ENCODE measurements at regions not wholly inside any gene's neighbourhood (a gene's known extent, or its start where the extent isn't known, plus 50 kb on each side); places are given as distances from the start of the nearest gene placed in this dataset.

DNA sequence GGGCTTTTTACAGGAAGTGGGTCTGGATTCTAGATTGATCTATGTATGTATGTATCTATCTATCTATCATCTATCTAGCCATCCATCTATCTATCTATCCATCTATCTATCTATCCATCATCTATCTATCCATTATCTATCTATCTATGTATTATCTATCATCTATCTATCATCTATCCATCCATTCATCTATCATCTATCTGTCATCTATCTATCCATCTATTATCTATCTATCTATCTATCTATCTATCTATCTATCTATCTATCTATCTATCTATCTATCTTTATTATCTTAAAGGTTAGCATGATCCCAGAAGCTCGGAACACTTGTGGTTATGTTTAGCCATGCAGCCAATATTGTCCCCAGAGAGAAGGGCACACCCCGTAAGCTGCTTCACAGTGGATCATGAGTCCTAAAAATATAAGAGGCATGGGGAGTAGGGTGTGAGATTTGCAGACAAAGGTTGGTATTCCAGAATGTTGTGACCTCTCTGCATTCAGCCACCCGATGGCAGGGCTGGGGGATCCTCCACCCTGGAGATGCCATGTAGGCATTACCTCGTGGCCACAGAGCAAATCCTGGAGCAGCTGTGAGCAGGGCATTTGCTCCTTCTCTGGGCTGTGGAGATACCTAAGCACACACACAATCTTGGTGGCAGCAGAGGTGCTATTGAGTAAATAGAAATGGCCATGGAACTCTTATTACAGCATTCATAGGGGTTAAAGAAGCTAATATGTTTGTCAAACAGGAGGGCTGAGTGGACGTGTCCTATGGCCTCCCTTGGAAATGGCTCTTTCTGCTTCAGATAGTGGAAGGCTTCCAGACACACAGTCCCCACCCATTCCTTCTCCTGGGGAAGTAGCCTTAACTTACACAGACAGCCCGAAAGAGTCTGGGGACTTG lies 310.0 kb upstream of the TSHZ3 start:
- DNase-seq (ENCODE audit: low spot score): no peak

DNA sequence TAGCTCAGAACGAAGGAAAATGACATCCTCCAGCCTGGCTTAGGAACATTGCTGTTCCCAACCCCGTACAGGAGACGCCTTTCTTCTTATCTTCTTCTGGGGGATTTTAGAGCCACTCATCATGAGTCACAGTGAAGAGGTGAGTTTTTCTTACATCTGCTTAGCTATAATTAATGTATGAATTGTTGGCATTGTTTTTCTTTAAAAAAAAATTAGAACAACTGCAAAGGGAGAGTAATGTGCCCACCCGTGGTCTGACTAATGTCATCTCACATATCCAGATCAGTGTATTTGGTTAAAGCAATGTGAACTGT lies 310.6 kb upstream of the TSHZ3 start:
- DNase-seq (ENCODE audit: low spot score): no peak

DNA sequence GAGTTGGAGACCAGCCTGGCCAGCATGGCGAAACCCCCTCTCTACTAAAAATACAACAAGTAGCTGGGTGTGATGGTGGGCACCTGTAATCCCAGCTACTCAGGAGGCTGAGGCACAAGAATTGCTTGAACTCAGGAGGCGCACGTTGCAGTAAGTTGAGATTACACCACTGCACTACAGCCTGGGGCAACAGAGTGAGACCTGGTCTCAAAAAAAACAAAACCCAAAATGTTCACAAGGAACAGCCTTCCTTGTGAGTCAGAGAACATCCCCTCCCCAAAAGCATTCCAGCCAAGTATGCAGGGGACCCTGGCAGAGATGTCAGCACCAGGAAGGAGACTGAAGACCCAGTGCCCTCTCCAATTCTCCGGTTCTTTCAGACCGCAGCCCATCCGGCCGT lies 314.9 kb upstream of the TSHZ3 start:
- DNase-seq (ENCODE audit: low spot score): no peak

DNA sequence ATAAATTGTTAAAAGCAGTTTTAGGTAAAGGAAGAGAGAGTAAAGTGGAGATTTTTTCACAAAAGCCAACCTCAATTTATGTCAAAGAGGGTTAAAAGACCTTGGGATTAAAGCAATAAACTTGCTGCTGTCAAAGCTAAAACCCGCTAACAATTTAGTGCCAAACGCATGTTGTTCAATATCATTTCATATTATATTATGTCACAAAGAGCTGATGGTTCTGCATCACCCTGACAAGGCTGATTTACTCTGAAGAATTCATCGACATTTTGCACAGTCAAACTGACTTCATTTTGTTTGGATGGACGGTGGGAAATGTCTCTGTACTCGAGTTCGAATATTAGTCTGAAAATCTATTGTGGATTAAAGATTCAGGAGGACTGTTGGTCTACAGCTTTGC lies 315.8 kb upstream of the TSHZ3 start:
- DNase-seq (ENCODE audit: low spot score): no peak

DNA sequence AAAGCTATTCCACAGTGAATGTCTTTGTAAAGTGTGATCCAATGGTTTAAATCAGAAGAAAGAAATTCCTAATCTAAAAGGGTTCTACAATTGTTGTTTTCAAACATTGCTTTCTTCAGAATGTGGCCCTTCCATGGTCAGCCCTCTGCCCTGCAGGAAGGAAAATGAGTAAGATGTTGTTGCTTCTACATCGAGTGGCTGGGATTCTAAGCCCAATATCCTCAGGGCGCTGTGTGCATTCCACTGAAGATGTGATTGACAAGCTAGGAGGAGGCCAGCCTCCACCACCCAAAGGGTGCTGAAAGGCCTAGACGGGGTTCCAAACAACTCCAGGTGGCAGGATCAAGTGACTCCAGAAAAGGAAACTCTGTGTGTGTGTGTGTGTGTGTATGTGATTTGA lies 316.9 kb upstream of the TSHZ3 start:
- no peak for DNase-seq (ENCODE audit: low spot score)

DNA sequence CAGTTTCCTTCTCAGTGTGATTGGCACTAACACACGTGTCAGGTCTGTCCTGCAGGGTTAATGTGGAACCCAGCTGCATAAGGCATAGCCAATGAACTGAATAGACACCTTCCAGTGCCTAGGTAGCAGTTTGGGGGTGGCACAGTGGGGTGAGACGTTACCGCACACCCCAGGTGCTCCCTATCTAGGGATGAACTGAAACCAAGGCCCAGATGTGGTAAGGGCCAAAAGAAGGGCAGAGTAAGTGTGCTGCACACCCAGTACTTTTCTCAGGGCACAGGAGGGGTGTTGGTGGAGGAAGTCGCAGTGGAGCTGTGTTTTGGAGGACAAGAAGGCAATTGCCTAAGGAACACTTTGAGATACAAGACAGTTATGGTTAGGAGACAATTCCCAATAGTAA lies 317.9 kb upstream of the TSHZ3 start:
- no peak for DNase-seq (ENCODE audit: low spot score)

DNA sequence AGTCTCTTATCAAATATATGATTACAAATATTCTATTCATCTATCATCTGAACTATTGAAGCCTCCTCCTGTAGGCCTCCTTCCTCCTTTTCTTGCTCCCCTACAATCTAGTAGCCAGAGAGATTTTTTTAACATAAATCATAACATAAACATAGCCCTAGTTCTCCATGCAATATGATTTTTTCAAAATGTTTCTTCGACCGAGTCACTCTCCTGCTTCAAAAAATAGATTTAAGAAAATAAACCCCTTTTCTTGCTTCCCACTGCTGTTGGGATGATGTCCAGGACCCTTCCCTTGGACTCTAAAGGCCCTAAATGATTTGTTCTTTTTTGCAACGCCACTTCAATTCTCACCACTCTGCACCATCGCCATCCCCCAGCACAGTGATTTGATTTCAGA lies 319.7 kb upstream of the TSHZ3 start:
- no peak for DNase-seq (ENCODE audit: low spot score)

DNA sequence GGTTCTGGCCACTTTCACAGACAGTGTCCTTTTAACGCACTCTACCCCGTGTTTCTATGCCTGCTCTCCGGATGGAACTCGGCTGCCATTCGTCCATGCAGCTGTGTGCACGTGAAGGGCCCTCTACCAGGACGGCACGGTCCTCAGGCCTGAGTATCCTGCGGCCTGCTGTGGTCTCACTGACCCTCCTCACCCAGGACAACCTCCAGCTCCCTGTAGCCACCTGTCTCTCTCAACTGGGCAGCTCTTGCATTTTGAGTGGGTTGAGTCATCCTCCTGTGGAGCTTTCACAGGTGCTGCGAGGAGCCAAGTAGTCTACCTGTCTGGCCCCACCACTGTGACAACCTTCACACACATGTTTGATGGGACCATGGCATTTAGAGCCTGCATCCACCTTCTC lies 321.7 kb upstream of the TSHZ3 start:
- no peak for DNase-seq (ENCODE audit: low spot score)

DNA sequence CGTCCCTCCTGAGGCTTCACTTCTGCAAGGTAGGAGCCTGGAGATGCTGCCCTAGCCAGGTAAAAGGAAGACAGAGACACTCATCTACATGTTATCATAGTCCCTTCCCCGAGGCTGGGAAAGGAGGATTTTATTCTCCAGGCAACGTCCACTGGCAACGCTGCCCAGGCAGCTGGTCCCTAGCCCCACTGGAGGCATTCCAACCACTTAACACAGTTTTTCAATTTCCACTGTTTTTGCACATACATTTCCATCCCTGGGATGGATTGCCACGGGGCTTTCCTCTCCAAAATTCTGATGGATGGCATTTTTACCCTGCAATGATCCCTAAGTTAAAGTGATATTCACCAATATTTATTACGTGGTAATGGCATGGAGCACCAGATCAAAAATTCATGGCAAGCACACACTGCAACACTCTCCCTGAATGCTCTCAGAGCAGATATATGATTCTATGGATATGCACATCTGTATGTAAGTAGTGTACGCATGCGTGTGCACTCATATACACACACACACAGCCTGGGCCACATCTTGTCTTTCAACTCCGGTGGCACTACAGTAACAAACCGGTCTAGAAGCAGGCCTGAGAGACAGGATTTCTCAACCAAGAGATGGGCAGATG lies 322.3 kb upstream of the TSHZ3 start:
- DNase-seq (ENCODE audit: low spot score): no peak

DNA sequence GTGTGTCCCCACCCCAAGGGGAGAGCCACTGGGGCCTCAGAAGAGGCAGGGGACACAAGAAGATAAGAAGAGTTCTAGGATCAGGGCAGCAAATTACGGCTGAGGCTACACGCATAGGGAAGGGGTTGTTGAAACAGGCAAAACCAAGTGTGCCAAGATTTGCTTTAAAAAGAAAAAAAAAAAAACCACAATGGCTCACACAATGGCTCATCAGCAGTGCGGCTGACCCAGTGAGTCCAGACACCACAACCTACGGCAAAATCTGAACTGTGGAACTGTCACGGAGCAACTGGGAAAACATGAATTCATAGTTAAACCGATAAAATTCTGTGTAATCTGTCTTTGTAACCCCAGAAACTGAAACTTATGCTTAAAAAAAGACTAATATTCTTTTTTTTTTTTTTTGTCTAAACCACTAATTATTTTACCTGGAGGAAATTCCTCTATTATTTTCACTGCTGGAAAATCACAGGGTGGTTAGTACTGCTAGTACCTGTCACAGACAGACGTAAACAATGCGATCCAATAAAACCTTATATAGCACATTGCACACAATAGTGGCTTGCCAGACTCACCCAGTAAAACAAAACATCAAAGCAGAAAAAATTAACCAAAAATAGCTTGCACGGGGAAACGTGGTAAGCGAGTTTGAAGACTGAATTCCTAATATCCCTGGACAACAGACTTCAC lies 325.4 kb upstream of the TSHZ3 start:
- DNase-seq (ENCODE audit: low spot score): no peak

DNA sequence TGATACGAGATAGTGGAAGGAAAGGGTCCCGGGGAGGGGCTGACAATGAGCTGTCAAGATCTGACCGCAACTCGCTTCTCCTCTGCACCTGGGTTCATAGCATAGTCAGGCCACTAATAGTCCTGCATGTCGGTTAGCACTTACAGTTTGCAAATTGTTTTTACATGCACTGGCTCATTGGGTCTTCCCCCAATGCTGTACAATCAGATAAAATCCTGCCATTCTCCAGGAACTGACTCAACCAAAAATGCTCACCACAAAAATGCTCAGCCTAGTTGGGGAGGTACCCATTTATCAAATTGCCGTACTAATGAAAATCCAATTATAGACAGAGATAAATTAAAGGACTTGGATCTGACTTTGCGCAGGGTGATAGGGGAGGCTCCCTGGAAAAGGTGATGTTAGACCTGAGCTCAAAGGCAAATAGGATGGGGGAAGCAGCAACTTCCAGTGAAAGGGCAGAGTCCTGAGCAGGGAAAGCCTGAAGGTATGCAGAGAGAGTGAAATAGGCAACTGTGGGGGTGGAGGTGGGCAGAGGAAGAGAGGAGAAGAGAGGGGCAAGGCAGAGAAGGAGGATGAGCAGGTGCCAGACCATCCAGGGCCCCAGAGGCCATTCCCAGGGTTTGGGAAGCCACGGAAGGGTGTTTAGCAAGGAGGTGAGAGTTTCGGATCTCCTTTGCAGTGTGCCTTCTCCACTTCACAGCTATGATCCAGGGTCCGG lies 326.1 kb upstream of the TSHZ3 start:
- DNase-seq (ENCODE audit: low spot score): no peak

DNA sequence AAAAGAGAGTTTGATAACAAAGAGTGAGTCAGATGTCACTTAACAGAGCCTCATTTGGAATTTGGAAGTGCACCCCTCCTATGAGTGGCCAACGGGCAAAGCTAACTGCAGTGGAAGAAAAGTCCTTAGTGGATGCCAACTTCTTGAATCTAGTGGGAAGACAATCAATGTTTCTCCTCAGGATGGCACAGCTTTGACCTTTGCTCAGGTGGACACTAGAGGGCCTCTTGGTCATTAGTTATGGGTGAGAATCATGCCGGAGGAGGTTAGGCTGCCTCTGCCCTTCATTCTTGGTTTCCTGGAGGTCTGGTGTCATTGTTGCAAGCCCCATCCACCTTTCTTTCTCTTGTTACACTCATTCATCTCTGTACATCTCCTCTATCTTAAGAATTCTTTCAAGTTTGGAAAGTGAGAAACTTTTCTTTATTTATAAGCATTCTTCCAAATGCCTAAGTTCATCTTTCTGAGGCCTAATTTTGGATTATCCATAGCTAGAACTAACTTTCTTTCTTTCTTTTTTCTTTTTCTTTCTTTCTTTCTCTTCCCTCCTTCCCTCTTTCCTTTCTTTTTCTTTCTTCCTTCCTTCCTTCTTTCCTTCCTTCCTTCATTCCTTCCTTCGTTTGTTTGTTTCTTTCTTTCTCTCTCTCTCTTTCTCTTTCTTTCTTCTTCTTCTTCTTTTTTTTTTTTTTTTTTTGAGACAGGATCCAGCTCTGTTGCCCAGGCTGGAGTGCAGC lies 327.2 kb upstream of the TSHZ3 start:
- no peak for DNase-seq (ENCODE audit: low spot score)

DNA sequence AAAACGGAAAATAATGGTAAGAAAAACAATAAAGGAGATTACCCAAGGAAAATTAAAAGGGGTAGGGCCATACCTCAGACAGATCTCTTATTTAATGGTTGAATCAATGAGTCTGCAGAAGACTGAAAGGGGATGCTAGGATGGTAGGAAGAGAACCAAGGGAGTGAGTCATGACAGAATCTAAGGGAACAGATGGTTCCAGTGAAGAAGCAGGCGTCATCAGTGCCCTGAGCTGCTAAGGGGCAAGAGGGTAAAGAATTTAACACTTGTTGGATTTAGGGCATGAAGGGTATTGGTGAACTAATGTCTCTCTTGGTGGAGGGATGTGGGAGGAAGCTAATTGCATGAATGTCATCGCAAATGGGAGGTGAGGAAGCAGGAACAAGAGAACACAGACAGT lies 329.2 kb upstream of the TSHZ3 start:
- no peak for DNase-seq (ENCODE audit: low spot score)

DNA sequence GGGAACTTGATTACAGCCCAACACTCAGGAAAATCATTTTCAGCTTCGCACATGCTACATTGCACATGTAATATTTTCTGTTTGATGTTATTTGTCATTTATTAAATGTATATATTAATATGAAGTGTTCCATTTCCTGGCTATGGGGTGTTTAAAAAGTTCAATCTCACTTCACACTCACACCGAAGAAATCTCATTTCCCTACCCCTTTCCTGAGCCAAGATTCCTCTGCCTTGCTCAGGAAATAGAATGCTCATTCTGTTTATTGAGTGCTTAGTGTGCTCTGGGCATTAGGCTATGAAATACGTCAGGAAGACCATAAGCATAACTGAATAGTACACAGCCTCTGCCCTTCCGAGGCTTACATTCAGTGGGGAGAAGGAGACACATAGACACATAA lies 331.9 kb upstream of the TSHZ3 start:
- no peak for DNase-seq (ENCODE audit: low spot score)

DNA sequence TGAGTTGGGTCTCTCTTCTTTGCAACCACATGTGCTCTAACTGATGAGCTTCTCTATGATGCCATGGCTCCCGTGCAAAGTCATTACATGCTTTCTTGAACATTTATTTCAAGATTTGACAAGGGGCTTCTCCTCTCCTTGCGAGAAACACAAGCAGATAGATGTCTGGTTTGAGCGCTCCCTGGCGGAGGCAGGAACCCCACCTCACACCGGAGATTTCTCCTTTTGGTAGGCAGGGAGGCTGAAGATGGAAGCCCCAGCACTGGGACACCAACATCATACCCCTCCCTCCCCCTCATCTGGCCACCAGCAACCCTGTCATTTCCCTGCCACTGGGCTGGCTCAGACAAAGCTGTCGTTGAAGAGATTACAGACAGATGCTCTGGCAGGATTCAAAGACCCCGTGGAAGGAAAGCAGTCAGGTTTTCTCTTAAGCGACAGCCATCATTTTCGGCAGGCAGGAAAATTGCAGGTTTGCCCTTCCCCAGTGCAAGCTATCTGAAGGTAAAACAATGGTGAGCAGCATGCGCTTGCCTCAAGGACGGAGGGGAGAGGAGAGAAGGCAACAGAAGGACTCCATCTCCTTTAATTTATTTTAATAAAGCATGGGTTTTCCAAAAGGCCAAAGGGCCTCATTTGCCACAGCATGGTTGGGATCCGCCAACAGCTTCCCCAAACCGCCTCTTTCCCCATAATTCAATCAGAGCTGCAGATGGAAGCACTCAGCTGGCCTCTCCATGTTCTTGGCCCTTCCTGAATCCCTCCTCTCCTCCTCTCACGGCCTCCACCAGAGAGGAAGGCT lies 344.1 kb upstream of the TSHZ3 start:
- DNase-seq (ENCODE audit: low spot score): no peak

DNA sequence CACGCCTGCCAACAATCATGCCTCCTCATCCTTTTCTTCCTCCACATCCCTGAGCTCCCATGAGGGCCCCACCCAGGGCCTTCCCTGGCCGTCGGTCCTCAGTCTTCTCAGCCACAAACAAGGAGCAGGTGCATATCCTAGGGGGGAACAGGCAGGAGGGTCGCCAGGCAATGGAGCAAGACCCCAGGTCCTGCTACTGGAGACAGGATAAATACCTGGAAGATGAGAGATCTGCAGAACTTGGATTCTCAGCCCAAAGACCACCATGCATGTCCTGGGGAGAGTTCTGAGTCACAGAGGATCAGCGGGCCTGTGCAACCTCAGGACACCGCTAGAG lies 344.7 kb upstream of the TSHZ3 start:
- DNase-seq (ENCODE audit: low spot score): no peak

DNA sequence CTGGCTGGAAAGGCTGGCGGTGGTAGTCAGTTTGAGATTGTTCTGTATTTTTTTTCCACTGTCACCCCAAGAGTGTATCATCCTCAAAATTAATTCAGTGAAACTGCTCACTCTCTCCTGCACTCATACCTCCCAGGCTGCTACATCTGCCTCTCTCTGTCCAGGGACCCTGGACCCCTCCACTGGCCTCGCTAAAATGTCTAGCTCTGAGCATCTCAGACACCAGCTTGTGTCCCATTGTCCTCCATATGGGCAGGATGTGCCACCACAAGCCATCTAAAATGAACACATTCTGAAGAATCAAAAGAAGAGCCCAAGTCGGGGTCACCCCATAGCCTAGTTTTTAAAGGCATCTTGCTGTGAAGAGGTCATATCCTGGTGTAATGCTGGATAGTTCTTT lies 345.5 kb upstream of the TSHZ3 start:
- DNase-seq (ENCODE audit: low spot score): no peak

DNA sequence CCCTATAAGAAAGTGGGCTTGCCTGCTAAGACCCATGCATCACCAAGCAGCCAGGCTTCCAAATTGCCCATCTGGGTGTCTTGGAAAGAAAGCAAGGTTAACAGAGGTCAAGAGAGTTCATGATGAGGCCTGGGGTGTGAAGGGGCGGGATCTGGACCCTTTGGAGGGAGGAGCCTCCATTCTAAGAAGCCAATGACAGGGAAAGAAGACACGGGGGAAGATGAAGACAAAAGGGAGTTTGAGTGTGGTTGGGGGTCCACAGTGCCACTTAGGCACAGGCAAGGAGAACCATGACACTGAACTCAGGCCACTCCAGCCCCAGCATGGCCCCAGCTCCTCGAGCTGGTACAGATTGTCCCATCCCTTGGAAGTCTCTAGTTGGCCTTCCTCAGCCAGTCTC lies 350.2 kb upstream of the TSHZ3 start:
- no peak for DNase-seq (ENCODE audit: low spot score)

DNA sequence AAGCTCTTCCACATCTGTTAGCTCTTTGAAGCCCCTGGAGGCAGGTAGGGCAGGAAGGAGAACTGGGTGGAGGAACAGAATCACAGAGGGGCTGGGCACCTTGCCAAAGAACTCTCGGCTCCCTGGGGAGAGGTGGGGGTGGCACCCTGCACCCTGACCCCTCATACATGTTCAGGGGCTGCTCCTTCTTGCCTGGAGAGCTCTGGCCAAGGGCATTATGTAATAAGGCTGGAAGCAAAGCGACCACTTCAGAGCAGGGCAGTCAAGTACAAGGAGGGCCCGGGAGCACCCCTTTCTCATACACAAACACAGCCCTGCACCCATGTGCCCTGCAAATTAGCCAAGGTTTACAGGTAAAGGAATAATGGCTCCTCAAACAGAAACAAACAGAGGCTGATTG lies 351.9 kb upstream of the TSHZ3 start:
- DNase-seq (ENCODE audit: low spot score): no peak

DNA sequence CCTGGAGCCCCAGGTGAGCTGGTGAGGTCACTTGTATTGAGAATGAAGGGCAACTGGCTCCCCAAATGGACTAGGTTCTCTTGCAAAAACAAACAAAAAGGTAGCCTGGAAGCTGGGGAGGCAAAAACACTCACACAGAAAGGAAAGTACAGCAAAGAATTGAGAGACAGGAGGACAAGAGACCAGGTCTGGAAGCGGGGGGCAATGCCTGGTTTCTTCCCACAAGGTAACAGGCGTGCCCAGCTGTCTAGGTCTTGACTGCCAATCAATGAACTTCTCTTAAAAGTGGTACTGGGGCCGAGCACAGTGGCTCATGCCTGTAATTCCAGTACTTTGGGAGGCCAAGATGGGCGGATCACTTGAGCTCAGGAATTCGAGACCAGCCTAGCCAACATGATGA lies 356.4 kb upstream of the TSHZ3 start:
- DNase-seq (ENCODE audit: low spot score): no peak

DNA sequence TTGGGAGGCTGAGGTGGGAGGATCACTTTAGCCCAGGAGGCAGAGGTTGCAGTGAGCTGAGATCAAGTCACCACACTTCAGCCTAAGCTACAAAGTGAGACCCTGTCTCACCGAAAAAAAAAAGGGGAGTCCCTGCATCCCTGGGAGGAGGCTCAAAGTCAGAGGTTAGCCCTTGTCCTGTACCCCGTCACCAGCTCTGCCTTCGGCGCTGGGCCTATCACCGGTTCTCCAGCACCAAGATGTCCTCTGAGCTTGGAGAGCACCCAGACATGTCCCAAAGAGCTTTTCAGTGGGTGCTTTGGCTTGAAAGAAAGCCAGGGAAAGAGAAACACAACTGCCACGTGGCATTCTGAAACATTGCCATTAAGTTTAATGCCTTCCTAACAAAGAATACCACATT lies 356.9 kb upstream of the TSHZ3 start:
- no peak for DNase-seq (ENCODE audit: low spot score)

Measured in ureter (tissue), 1 donor.